ENCODE measurements at regions not wholly inside any gene's neighbourhood (a gene's known extent, or its start where the extent isn't known, plus 50 kb on each side); places are given as distances from the start of the nearest gene placed in this dataset.

DNA sequence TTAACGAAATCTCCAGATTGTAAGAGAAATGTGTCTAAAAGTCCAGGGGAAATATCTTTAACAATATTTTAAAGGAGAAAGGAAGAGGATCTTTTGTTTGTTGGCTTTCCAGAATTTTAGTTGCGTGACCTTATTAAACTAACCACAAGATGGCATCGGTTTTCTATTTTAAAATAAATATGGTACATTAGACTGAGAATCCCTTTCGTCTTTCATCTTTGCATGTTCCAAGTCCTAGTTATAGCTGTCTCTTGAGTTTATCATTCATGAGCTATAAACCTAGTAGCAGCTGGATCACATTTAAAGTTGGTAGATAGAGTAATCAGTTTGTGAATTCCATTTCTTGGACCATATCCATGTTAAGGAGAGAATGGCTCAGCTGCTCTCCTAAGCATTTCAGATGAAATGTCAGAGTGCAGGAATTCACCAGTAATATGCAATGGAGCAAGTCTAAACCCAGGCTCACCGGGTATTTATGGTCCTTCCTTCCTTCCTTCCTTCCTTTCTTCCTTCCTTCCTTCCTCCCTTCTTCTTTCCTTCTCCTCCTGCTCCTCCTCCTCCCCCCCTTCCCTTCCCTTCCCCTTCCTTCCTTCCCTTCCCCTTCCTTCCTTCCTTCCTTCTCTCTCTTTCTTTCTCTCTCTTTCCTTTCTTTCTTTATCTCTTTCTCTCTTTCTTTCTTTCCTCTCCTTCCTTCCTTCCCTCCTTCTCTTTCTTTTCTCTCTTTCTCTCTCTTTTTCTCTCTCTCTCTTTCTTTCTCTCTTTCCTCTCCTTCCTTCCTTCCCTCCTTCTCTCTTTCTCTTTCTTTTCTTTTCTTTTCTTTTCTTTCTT, 57.8 kb upstream of the RAB18 start:
- TF ChIP-seq FOXP2 (optimal IDR thresholded peaks at IDR 0.05; ENCODE audit: borderline replicate concordance, extremely low read depth, extremely low read length, insufficient read depth) (no peak), SIN3A (IDR thresholded peaks at IDR 0.05; ENCODE audit: borderline replicate concordance, insufficient read depth, low read length) (no peak), REST (IDR thresholded peaks at IDR 0.05; ENCODE audit: insufficient read depth in 1 of 2, low read depth in 2 of 2, low read length in 2 of 2) (no peak), POLR2AphosphoS5 (IDR thresholded peaks at IDR 0.05; ENCODE audit: low read depth, low read length) (no peak), TAF1 (IDR thresholded peaks at IDR 0.05; ENCODE audit: borderline replicate concordance, insufficient read depth, low read length) (no peak)

DNA sequence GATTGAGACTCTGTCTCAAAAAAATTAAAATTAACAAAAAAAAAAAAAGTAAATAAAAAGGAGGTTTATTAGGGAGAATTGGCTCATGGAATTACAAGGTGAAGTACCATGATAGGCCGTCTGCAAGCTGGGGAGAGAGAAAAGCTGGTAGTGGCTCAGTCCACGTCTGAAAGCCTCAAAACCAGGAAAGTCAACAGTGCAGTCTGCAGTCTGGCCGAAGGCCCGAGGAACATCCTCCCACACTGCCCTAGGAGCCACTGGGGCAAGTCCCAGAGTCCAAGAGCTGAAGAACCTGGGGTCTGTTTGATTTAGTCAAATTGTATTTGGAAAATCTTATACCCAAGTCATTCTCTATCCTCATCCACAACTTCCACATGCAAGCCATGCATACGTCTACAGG, 59.0 kb upstream of the RAB18 start:
- no peak for TF ChIP-seq TAF1 (IDR thresholded peaks at IDR 0.05; ENCODE audit: borderline replicate concordance, insufficient read depth, low read length)
- no peak for TF ChIP-seq FOXP2 (optimal IDR thresholded peaks at IDR 0.05; ENCODE audit: borderline replicate concordance, extremely low read depth, extremely low read length, insufficient read depth)
- TF ChIP-seq POLR2AphosphoS5 (IDR thresholded peaks at IDR 0.05; ENCODE audit: low read depth, low read length) = no peak
- TF ChIP-seq REST (IDR thresholded peaks at IDR 0.05; ENCODE audit: insufficient read depth in 1 of 2, low read depth in 2 of 2, low read length in 2 of 2) = no peak
- no peak for TF ChIP-seq SIN3A (IDR thresholded peaks at IDR 0.05; ENCODE audit: borderline replicate concordance, insufficient read depth, low read length)

DNA sequence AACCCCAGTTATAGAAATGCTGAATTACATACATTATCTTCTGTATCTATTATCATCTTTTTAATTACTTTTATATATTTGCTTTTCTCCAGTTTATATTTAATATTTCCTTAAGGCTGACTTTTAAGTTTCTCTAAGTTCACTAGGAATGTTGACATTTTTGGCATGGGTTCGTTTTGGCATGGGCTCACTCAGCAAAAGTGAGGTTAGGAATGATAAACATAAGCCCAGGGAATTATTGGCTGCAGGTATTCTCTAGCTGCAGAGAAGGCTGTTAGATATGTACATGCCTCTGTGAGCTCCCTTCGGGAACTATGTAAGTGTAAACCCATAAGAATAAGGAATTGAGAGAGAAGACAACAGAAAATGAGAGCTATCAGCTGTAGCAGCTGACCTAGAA, 63.6 kb upstream of the RAB18 start:
- TF ChIP-seq FOXP2 (optimal IDR thresholded peaks at IDR 0.05; ENCODE audit: borderline replicate concordance, extremely low read depth, extremely low read length, insufficient read depth) = no peak
- no peak for TF ChIP-seq SIN3A (IDR thresholded peaks at IDR 0.05; ENCODE audit: borderline replicate concordance, insufficient read depth, low read length)
- TF ChIP-seq REST (IDR thresholded peaks at IDR 0.05; ENCODE audit: insufficient read depth in 1 of 2, low read depth in 2 of 2, low read length in 2 of 2) = no peak
- no peak for TF ChIP-seq TAF1 (IDR thresholded peaks at IDR 0.05; ENCODE audit: borderline replicate concordance, insufficient read depth, low read length)
- no peak for TF ChIP-seq POLR2AphosphoS5 (IDR thresholded peaks at IDR 0.05; ENCODE audit: low read depth, low read length)

GRCh38 chr10:27440021-27440420, 64.1 kb upstream of the RAB18 start:
- TF ChIP-seq SIN3A (IDR thresholded peaks at IDR 0.05; ENCODE audit: borderline replicate concordance, insufficient read depth, low read length) (no peak), POLR2AphosphoS5 (IDR thresholded peaks at IDR 0.05; ENCODE audit: low read depth, low read length) (no peak), REST (IDR thresholded peaks at IDR 0.05; ENCODE audit: insufficient read depth in 1 of 2, low read depth in 2 of 2, low read length in 2 of 2) (no peak), TAF1 (IDR thresholded peaks at IDR 0.05; ENCODE audit: borderline replicate concordance, insufficient read depth, low read length) (no peak), FOXP2 (optimal IDR thresholded peaks at IDR 0.05; ENCODE audit: borderline replicate concordance, extremely low read depth, extremely low read length, insufficient read depth) (no peak)
